Activated CD8-positive, alpha-beta memory T cell treated with anti-CD3 and anti-CD28 coated beads for 36 hours (primary cell): ENCODE measurements at regions not wholly inside any gene's neighbourhood (a gene's known extent, or its start where the extent isn't known, plus 50 kb on each side); places are given as distances from the start of the nearest gene placed in this dataset.
"Not testable (repeated sequence)": the region's sequence is repeated elsewhere in the genome, so short reads cannot be mapped to it uniquely, and the experiment has no call there.

Experiments used
- CTCF ChIA-PET: fragments of 350-600 bp; sonication (Branson Sonifier 250); formaldehyde crosslinking; loops from one replicate; lab custom pipeline; 2021; ENCODE audit warnings: antibody characterized with exemption; lab: Charles Lee
- POLR2A ChIA-PET: fragments of 350-600 bp; sonication (Branson Sonifier 250); formaldehyde crosslinking; loops from one replicate; lab custom pipeline; 2021; ENCODE audit warnings: antibody characterized with exemption; lab: Charles Lee

- ChIA-PET CTCF (no interaction called here), POLR2A (no interaction called here)
Measured at GRCh38 chr6:88502391-88502790, 336.2 kb upstream of the CNR1 start.

GRCh38 chr6:88499845-88500699, 333.9 kb upstream of the CNR1 start:
- ChIA-PET POLR2A (no interaction called here), CTCF (no interaction called here)

- ChIA-PET POLR2A (no interaction called here), CTCF (no interaction called here)
Measured at GRCh38 chr6:88499436-88499835, 333.3 kb upstream of the CNR1 start.

GRCh38 chr6:88497403-88497802, 331.3 kb upstream of the CNR1 start:
- CTCF ChIA-PET, POLR2A ChIA-PET: not testable (repeated sequence)

- ChIA-PET CTCF (no interaction called here), POLR2A (no interaction called here)
Measured at GRCh38 chr6:88494401-88495140, 328.4 kb upstream of the CNR1 start.

GRCh38 chr6:88493717-88494116, 327.6 kb upstream of the CNR1 start:
- ChIA-PET POLR2A (no interaction called here), CTCF (no interaction called here)

GRCh38 chr6:88492824-88493223, 326.7 kb upstream of the CNR1 start:
- POLR2A ChIA-PET = no interaction called here
- CTCF ChIA-PET = interaction anchor here (0.6 kb wide), 1 partner anchor 886 kb away, joined by 3 read pairs; no protein-coding TSS in a partner anchor

GRCh38 chr6:88492241-88492640, 326.1 kb upstream of the CNR1 start:
- ChIA-PET POLR2A (no interaction called here), CTCF (no interaction called here)

- ChIA-PET POLR2A (no interaction called here), CTCF (interaction anchor here (1.2 kb wide), 1 partner anchor 1021 kb away, joined by 3 read pairs; no protein-coding TSS in a partner anchor)
Measured at GRCh38 chr6:88491266-88491880, 325.2 kb upstream of the CNR1 start.

- ChIA-PET POLR2A (no interaction called here), CTCF (interaction anchor here (1.2 kb wide), 1 partner anchor 1020 kb away, joined by 3 read pairs; no protein-coding TSS in a partner anchor)
Measured at GRCh38 chr6:88490908-88491264, 324.7 kb upstream of the CNR1 start.

GRCh38 chr6:88490195-88490907, 324.2 kb upstream of the CNR1 start:
- CTCF ChIA-PET = interaction anchor here (1.2 kb wide), 1 partner anchor 1020 kb away, joined by 3 read pairs; no protein-coding TSS in a partner anchor
- POLR2A ChIA-PET = no interaction called here

GRCh38 chr6:88483424-88483823, 317.3 kb upstream of the CNR1 start:
- POLR2A ChIA-PET = no interaction called here
- CTCF ChIA-PET = no interaction called here

- POLR2A ChIA-PET = no interaction called here
- CTCF ChIA-PET = no interaction called here
Measured at GRCh38 chr6:88482465-88482864, 316.3 kb upstream of the CNR1 start.

- CTCF ChIA-PET = no interaction called here
- POLR2A ChIA-PET = no interaction called here
Measured at GRCh38 chr6:88481519-88481918, 315.4 kb upstream of the CNR1 start.

- POLR2A ChIA-PET = no interaction called here
Measured at GRCh38 chr6:88480816-88481215, 314.7 kb upstream of the CNR1 start.

GRCh38 chr6:88477413-88477812, 311.3 kb upstream of the CNR1 start:
- ChIA-PET CTCF (no interaction called here), POLR2A (no interaction called here)

More at GRCh38 chr6:88480816-88481215, 314.7 kb upstream of the CNR1 start:
- CTCF ChIA-PET = no interaction called here

GRCh38 chr6:88476388-88476787, 310.2 kb upstream of the CNR1 start:
- ChIA-PET CTCF (no interaction called here), POLR2A (no interaction called here)

- POLR2A ChIA-PET = no interaction called here
- CTCF ChIA-PET = no interaction called here
Measured at GRCh38 chr6:88474720-88475119, 308.6 kb upstream of the CNR1 start.

GRCh38 chr6:88473589-88473988, 307.4 kb upstream of the CNR1 start:
- CTCF ChIA-PET = no interaction called here
- POLR2A ChIA-PET = no interaction called here
